RCC 7860 (cell line): ENCODE measurements at regions not wholly inside any gene's neighbourhood (a gene's known extent, or its start where the extent isn't known, plus 50 kb on each side); places are given as distances from the start of the nearest gene placed in this dataset.

Experiments
- DNase-seq: peaks from one replicate; pipeline ENCODE4 v3.0.0-alpha.2; 2015; ENCODE audit warnings: low spot score
- FAIRE-seq: peaks from 2 replicates; lab custom pipeline; 2012; peaks lifted over from hg19 to GRCh38; lab: Jason Lieb, UNC

GRCh38 chr2:8006626-8007025, 675.2 kb upstream of the ID2 start:
- DNase-seq = no peak
- no peak for FAIRE-seq

- peak; percentile 30 for DNase-seq
- FAIRE-seq = no peak
Observed at GRCh38 chr2:8009010-8009597, 672.8 kb upstream of the ID2 start.

GRCh38 chr2:8015848-8016600, 665.8 kb upstream of the ID2 start:
- DNase-seq (no peak), FAIRE-seq (no peak)

- DNase-seq (no peak), FAIRE-seq (no peak)
Observed at GRCh38 chr2:8016688-8017087, 665.2 kb upstream of the ID2 start.

- FAIRE-seq (no peak), DNase-seq (no peak)
Observed at GRCh38 chr2:8018956-8019355, 662.9 kb upstream of the ID2 start.

GRCh38 chr2:8019934-8020333, 661.9 kb upstream of the ID2 start:
- DNase-seq (no peak), FAIRE-seq (no peak)

GRCh38 chr2:8021921-8022320, 659.9 kb upstream of the ID2 start:
- DNase-seq (no peak), FAIRE-seq (no peak)

GRCh38 chr2:8022908-8023640, 658.8 kb upstream of the ID2 start:
- FAIRE-seq = no peak
- DNase-seq = no peak

GRCh38 chr2:8024506-8024905, 657.4 kb upstream of the ID2 start:
- DNase-seq = no peak
- FAIRE-seq = no peak

- DNase-seq = no peak
- FAIRE-seq = no peak
Observed at GRCh38 chr2:8026381-8026780, 655.5 kb upstream of the ID2 start.

GRCh38 chr2:8027387-8027786, 654.5 kb upstream of the ID2 start:
- FAIRE-seq (no peak), DNase-seq (no peak)

GRCh38 chr2:8028036-8028435, 653.8 kb upstream of the ID2 start:
- FAIRE-seq (no peak), DNase-seq (no peak)

GRCh38 chr2:8028436-8028835, 653.4 kb upstream of the ID2 start:
- DNase-seq = no peak
- FAIRE-seq = no peak

- DNase-seq = no peak
- no peak for FAIRE-seq
Observed at GRCh38 chr2:8028981-8029380, 652.9 kb upstream of the ID2 start.

GRCh38 chr2:8030573-8031303, 651.1 kb upstream of the ID2 start:
- DNase-seq (no peak), FAIRE-seq (no peak)

GRCh38 chr2:8031370-8031769, 650.5 kb upstream of the ID2 start:
- no peak for FAIRE-seq
- no peak for DNase-seq

GRCh38 chr2:8033546-8034096, 648.2 kb upstream of the ID2 start:
- DNase-seq = no peak
- no peak for FAIRE-seq

GRCh38 chr2:8036366-8036765, 645.5 kb upstream of the ID2 start:
- FAIRE-seq (peak; percentile 95), DNase-seq (peak; percentile 81)

- FAIRE-seq (no peak), DNase-seq (no peak)
Observed at GRCh38 chr2:8039732-8040131, 642.1 kb upstream of the ID2 start.

- FAIRE-seq (no peak), DNase-seq (no peak)
Observed at GRCh38 chr2:8043295-8043694, 638.6 kb upstream of the ID2 start.

- no peak for FAIRE-seq
Observed at GRCh38 chr2:8044046-8044594, 637.7 kb upstream of the ID2 start.

More at GRCh38 chr2:8044046-8044594, 637.7 kb upstream of the ID2 start:
- DNase-seq = no peak
